OCI-LY1 (cell line): ENCODE measurements at regions not wholly inside any gene's neighbourhood (a gene's known extent, or its start where the extent isn't known, plus 50 kb on each side); places are given as distances from the start of the nearest gene placed in this dataset.

Experiments used
- H2AFZ ChIP-seq: fragments of 200-600 bp; sonication (generic), shearing (Covaris generic); 2 replicates; pipeline ENCODE4 v1.6.0; 2014; ENCODE audit warnings: antibody characterized with exemption, mild to moderate bottlenecking, low read length
- H3F3A ChIP-seq: fragments of 200-600 bp; sonication (generic), shearing (Covaris generic); 2 replicates; pipeline ENCODE4 v1.6.0; 2014; ENCODE audit warnings: mild to moderate bottlenecking, antibody characterized with exemption, low read length, moderate library complexity; ENCODE audit not compliant: insufficient read depth
- H3K27ac ChIP-seq: fragments of 200-600 bp; sonication (generic); 2 replicates; pipeline ENCODE4 v1.5.1; 2014; ENCODE audit warnings: low read length, mixed run types, mild to moderate bottlenecking, low read depth; ENCODE audit not compliant: poor library complexity, severe bottlenecking
- H3K27me3 ChIP-seq: fragments of 200-600 bp; sonication (generic); 2 replicates; pipeline ENCODE4 v1.6.0; 2014; ENCODE audit warnings: antibody characterized with exemption, mild to moderate bottlenecking, low read length, moderate library complexity; ENCODE audit not compliant: insufficient read depth
- H3K36me3 ChIP-seq: fragments of 200-600 bp; sonication (generic); 2 replicates; pipeline ENCODE4 v1.6.1; 2014; ENCODE audit warnings: mild to moderate bottlenecking, antibody characterized with exemption, low read length, moderate library complexity, mixed read lengths; ENCODE audit not compliant: insufficient read depth
- H3K4me1 ChIP-seq: fragments of 200-600 bp; sonication (generic); 2 replicates; pipeline ENCODE4 v1.5.1; 2014; ENCODE audit warnings: mild to moderate bottlenecking, low read length, moderate library complexity; ENCODE audit not compliant: insufficient read depth, severe bottlenecking
- H3K4me2 ChIP-seq: fragments of 200-600 bp; sonication (generic), shearing (Covaris generic); 2 replicates; pipeline ENCODE4 v1.6.1; 2014; ENCODE audit warnings: low read length
- H3K4me3 ChIP-seq: fragments of 200-600 bp; sonication (generic); 2 replicates; pipeline ENCODE4 v1.5.1; 2014; ENCODE audit warnings: low read length, low read depth, mild to moderate bottlenecking, mixed read lengths; ENCODE audit not compliant: poor library complexity, severe bottlenecking
- H3K79me2 ChIP-seq: fragments of 200-600 bp; shearing (Covaris generic); 2 replicates; pipeline ENCODE4 v1.6.1; 2016; ENCODE audit warnings: mixed run types, low read length, mixed read lengths; ENCODE audit not compliant: insufficient read depth
- H3K9ac ChIP-seq: fragments of 200-600 bp; sonication (generic), shearing (Covaris generic); 2 replicates; pipeline ENCODE4 v1.6.1; 2014; ENCODE audit warnings: mild to moderate bottlenecking, low read length, mixed read lengths
- H3K9me2 ChIP-seq: fragments of 200-600 bp; sonication (generic), shearing (Covaris generic); 2 replicates; pipeline ENCODE4 v1.6.1; 2014; ENCODE audit warnings: low read depth, mild to moderate bottlenecking, low read length, mixed read lengths
- H3K9me3 ChIP-seq: fragments of 200-600 bp; shearing (Covaris generic); 2 replicates; pipeline ENCODE4 v1.6.1; 2014; ENCODE audit warnings: low read length, mixed read lengths
- H4K20me1 ChIP-seq: fragments of 200-600 bp; sonication (generic), shearing (Covaris generic); 2 replicates; pipeline ENCODE4 v1.6.0; 2016; ENCODE audit warnings: mild to moderate bottlenecking, low read length; ENCODE audit not compliant: insufficient read depth
- CTCF ChIP-seq: fragments of 200-600 bp; sonication (generic), shearing (Covaris generic); IDR thresholded peaks from 2 replicates; pipeline ENCODE4 v1.5.1; 2017; ENCODE audit warnings: mild to moderate bottlenecking, antibody characterized with exemption, low read length, moderate library complexity, mixed read lengths
- EZH2 ChIP-seq: fragments of 200-600 bp; sonication (generic), shearing (Covaris generic); IDR thresholded peaks from 2 replicates; pipeline ENCODE4 v1.8.0; 2017; ENCODE audit warnings: borderline replicate concordance, mixed run types, mild to moderate bottlenecking, antibody characterized with exemption, low read length, moderate library complexity, mixed read lengths

- Histone ChIP-seq H3K9me3 (no peaks in the 10 kb centered on the region), H3K4me2 (no peak overlapping the region), H3K27me3 (no peaks in the 10 kb centered on the region), H3K9me2 (no peaks in the 10 kb centered on the region), H3K36me3 (no peaks in the 10 kb centered on the region), H3K9ac (no peak overlapping the region), H3K4me1 (peaks cover 8% of the 10 kb centered on the region), H3F3A (no peaks in the 10 kb centered on the region), H3K4me3 (no peak overlapping the region), H3K79me2 (no peaks in the 10 kb centered on the region), H2AFZ (no peak overlapping the region), H3K27ac (no peak overlapping the region), H4K20me1 (no peaks in the 10 kb centered on the region)
- TF ChIP-seq CTCF (no peak), EZH2 (no peak)
Measured at GRCh38 chr11:111000400-111001080, 245.0 kb upstream of the POU2AF2 start.

GRCh38 chr11:110992481-110992880 lies 253.0 kb upstream of the POU2AF2 start:
- Histone ChIP-seq H3F3A (no peaks in the 10 kb centered on the region), H3K9me3 (no peaks in the 10 kb centered on the region), H3K4me2 (no peak overlapping the region), H3K36me3 (no peaks in the 10 kb centered on the region), H3K9me2 (no peaks in the 10 kb centered on the region), H3K4me3 (no peak overlapping the region), H3K9ac (no peak overlapping the region), H4K20me1 (no peaks in the 10 kb centered on the region), H2AFZ (no peak overlapping the region), H3K4me1 (peaks cover 9% of the 10 kb centered on the region), H3K27ac (no peak overlapping the region), H3K27me3 (no peaks in the 10 kb centered on the region), H3K79me2 (no peaks in the 10 kb centered on the region)
- no peak for TF ChIP-seq CTCF
- TF ChIP-seq EZH2, result no peak

- H4K20me1 ChIP-seq, result no peaks in the 10 kb centered on the region
- H3K4me3 ChIP-seq, result no peak overlapping the region
- no peaks in the 10 kb centered on the region for H3K9me3 ChIP-seq
- H3K9ac ChIP-seq, result no peak overlapping the region
- no peaks in the 10 kb centered on the region for H3K27me3 ChIP-seq
- H3K36me3 ChIP-seq, result no peaks in the 10 kb centered on the region
- no peaks in the 10 kb centered on the region for H3K9me2 ChIP-seq
- H3K27ac ChIP-seq, result no peak overlapping the region
- no peak for TF ChIP-seq CTCF
- TF ChIP-seq EZH2, result no peak
- H3K4me2 ChIP-seq, result no peak overlapping the region
- no peaks in the 10 kb centered on the region for H3K79me2 ChIP-seq
- peaks cover 9% of the 10 kb centered on the region for H3K4me1 ChIP-seq
- H3F3A ChIP-seq, result no peaks in the 10 kb centered on the region
- H2AFZ ChIP-seq, result no peak overlapping the region
Measured at GRCh38 chr11:110991661-110992355, 253.7 kb upstream of the POU2AF2 start.
